ENCODE measurements at regions not wholly inside any gene's neighbourhood (a gene's known extent, or its start where the extent isn't known, plus 50 kb on each side); places are given as distances from the start of the nearest gene placed in this dataset.
"Not testable (repeated sequence)": the region's sequence is repeated elsewhere in the genome, so short reads cannot be mapped to it uniquely, and the experiment has no call there.

- no peaks in the 10 kb centered on the region for H3K9me3 ChIP-seq (ENCODE audit: insufficient read depth, low read depth)
- ChIA-PET POLR2A (ENCODE audit: unreplicated experiment) (no interaction called here), CTCF (no interaction called here)
- no peaks in the 10 kb centered on the region for H3K4me1 ChIP-seq (replicated peaks; ENCODE audit: insufficient read depth)
- no peaks in the 10 kb centered on the region for H3K27me3 ChIP-seq (ENCODE audit: insufficient read depth, low read depth)
- TF ChIP-seq EZH2 (IDR thresholded peaks at IDR 0.05; ENCODE audit: low read depth) (no peak), CTCF (conservative IDR thresholded peaks at IDR 0.05) (no peak)
- DNase-seq: no peak
- H3K9me2 ChIP-seq (ENCODE audit: insufficient read depth): no peaks in the 10 kb centered on the region
- H3K79me2 ChIP-seq (ENCODE audit: low read depth): no peaks in the 10 kb centered on the region
- intact Hi-C loops (cut with micrococcal nuclease; ENCODE audit: unreplicated experiment): no loop called here
- H3K27ac ChIP-seq: no peak overlapping the region
- H4K20me1 ChIP-seq (ENCODE audit: insufficient read depth): no peaks in the 10 kb centered on the region
- no peak overlapping the region for H3K4me3 ChIP-seq
- H3F3A ChIP-seq (ENCODE audit: insufficient read depth, low read depth): no peaks in the 10 kb centered on the region
- no peak overlapping the region for H2AFZ ChIP-seq
- BruUV-seq (replicated peaks): no TSS peak
- H3K4me2 ChIP-seq: no peak overlapping the region
- no peaks in the 10 kb centered on the region for H3K36me3 ChIP-seq (ENCODE audit: low read depth)
Measured at GRCh38 chr3:72613871-72614270, 234.4 kb downstream of the SHQ1 start.

GRCh38 chr3:72609114-72609513 is 239.1 kb downstream of the SHQ1 start:
- H3K27me3 ChIP-seq (ENCODE audit: insufficient read depth, low read depth); POLR2A ChIA-PET (ENCODE audit: unreplicated experiment): not testable (repeated sequence)

GRCh38 chr3:72606005-72606800 is 242.0 kb downstream of the SHQ1 start:
- Histone ChIP-seq H3K9me2 (ENCODE audit: insufficient read depth) (no peaks in the 10 kb centered on the region), H2AFZ (no peak overlapping the region), H4K20me1 (ENCODE audit: insufficient read depth) (no peaks in the 10 kb centered on the region), H3K79me2 (ENCODE audit: low read depth) (no peaks in the 10 kb centered on the region), H3K4me1 (replicated peaks; ENCODE audit: insufficient read depth) (no peaks in the 10 kb centered on the region), H3K27me3 (ENCODE audit: insufficient read depth, low read depth) (no peaks in the 10 kb centered on the region), H3K36me3 (ENCODE audit: low read depth) (no peaks in the 10 kb centered on the region), H3K4me2 (no peak overlapping the region), H3K9me3 (ENCODE audit: insufficient read depth, low read depth) (no peaks in the 10 kb centered on the region), H3K4me3 (no peak overlapping the region), H3K27ac (no peak overlapping the region), H3F3A (ENCODE audit: insufficient read depth, low read depth) (no peaks in the 10 kb centered on the region)
- CTCF ChIA-PET: interaction anchor here (0.7 kb wide), 1 partner anchor 17 kb away, joined by 3 read pairs; no protein-coding TSS in a partner anchor
- BruUV-seq (replicated peaks): no TSS peak
- TF ChIP-seq EZH2 (IDR thresholded peaks at IDR 0.05; ENCODE audit: low read depth) (no peak), CTCF (conservative IDR thresholded peaks at IDR 0.05) (no peak)
- no peak for DNase-seq
- POLR2A ChIA-PET (ENCODE audit: unreplicated experiment): interaction anchor here (0.8 kb wide), 1 partner anchor 227 kb away, joined by 4 read pairs; no protein-coding TSS in a partner anchor
- intact Hi-C loops (cut with micrococcal nuclease; ENCODE audit: unreplicated experiment): no loop called here

More at GRCh38 chr3:72609114-72609513, 239.1 kb downstream of the SHQ1 start:
- DNase-seq; H3K4me2 ChIP-seq; H3K4me1 ChIP-seq (replicated peaks; ENCODE audit: insufficient read depth); BruUV-seq (replicated peaks); H4K20me1 ChIP-seq (ENCODE audit: insufficient read depth); H3K4me3 ChIP-seq; H3K9me2 ChIP-seq (ENCODE audit: insufficient read depth); H2AFZ ChIP-seq; H3F3A ChIP-seq (ENCODE audit: insufficient read depth, low read depth); H3K79me2 ChIP-seq (ENCODE audit: low read depth); H3K9me3 ChIP-seq (ENCODE audit: insufficient read depth, low read depth); H3K36me3 ChIP-seq (ENCODE audit: low read depth); CTCF ChIA-PET; intact Hi-C loops (cut with micrococcal nuclease; ENCODE audit: unreplicated experiment); H3K27ac ChIP-seq: not testable (repeated sequence)

- H3K9me2 ChIP-seq (ENCODE audit: insufficient read depth): no peaks in the 10 kb centered on the region
- no peaks in the 10 kb centered on the region for H4K20me1 ChIP-seq (ENCODE audit: insufficient read depth)
- H3K4me1 ChIP-seq (replicated peaks; ENCODE audit: insufficient read depth): no peaks in the 10 kb centered on the region
- no peaks in the 10 kb centered on the region for H3K36me3 ChIP-seq (ENCODE audit: low read depth)
- no peak for DNase-seq
- ChIA-PET POLR2A (ENCODE audit: unreplicated experiment) (no interaction called here), CTCF (no interaction called here)
- TF ChIP-seq EZH2 (IDR thresholded peaks at IDR 0.05; ENCODE audit: low read depth) (no peak), CTCF (conservative IDR thresholded peaks at IDR 0.05) (no peak)
- no TSS peak for BruUV-seq (replicated peaks)
- H3K27ac ChIP-seq: no peak overlapping the region
- no peak overlapping the region for H2AFZ ChIP-seq
- H3K4me3 ChIP-seq: no peak overlapping the region
- no peaks in the 10 kb centered on the region for H3F3A ChIP-seq (ENCODE audit: insufficient read depth, low read depth)
- no peaks in the 10 kb centered on the region for H3K9me3 ChIP-seq (ENCODE audit: insufficient read depth, low read depth)
- intact Hi-C loops (cut with micrococcal nuclease; ENCODE audit: unreplicated experiment): no loop called here
- H3K27me3 ChIP-seq (ENCODE audit: insufficient read depth, low read depth): no peaks in the 10 kb centered on the region
- H3K4me2 ChIP-seq: no peak overlapping the region
- no peaks in the 10 kb centered on the region for H3K79me2 ChIP-seq (ENCODE audit: low read depth)
Measured at GRCh38 chr3:72604328-72604727, 243.9 kb downstream of the SHQ1 start.
